Pulmonary artery endothelial cell (primary cell): ENCODE measurements at regions not wholly inside any gene's neighbourhood (a gene's known extent, or its start where the extent isn't known, plus 50 kb on each side); places are given as distances from the start of the nearest gene placed in this dataset.

ENCODE experiments used
- DNase-seq: peaks from one replicate; pipeline ENCODE4 v3.0.0-alpha.2; 2011; ENCODE audit warnings: low read depth, low spot score

DNA sequence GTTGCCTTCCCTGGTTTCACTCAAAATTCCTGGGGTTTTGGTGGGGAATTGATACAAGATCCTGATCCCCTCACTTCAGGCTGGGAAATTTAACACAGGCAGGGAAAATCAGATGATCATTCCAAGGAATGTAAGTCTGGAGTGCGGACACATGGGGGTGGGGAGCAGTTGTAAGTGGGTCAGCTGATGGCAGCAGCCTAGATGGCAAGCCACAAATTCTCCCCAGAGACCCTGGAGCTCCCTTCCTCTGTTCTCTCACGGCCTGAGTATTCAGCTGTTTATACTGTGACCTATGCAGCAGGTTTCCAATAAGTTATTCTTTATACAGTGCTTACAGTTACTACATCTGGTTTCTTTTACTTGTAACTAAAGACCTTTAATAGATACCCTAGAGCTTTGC is 144.9 kb downstream of the SH3BGRL2 start:
- DNase-seq, result no peak

DNA sequence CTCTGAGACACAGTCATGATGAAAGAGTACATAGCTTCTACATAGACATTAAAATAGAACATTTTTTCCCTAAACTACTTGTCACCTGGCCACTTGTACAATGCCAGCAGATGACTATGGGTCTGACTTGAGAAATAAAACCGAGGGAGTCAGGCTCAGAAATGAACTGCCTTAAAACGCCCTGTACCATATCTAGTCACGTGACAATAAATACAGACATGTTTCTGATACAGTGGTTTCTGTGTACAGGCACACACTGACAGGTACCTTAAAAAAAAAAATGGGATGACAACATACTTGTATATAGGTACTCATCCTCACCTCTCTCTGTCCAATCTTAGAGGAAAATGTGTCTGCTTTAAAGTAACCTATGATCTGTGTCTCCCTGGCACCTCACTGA is 144.1 kb downstream of the SH3BGRL2 start:
- DNase-seq, result no peak

DNA sequence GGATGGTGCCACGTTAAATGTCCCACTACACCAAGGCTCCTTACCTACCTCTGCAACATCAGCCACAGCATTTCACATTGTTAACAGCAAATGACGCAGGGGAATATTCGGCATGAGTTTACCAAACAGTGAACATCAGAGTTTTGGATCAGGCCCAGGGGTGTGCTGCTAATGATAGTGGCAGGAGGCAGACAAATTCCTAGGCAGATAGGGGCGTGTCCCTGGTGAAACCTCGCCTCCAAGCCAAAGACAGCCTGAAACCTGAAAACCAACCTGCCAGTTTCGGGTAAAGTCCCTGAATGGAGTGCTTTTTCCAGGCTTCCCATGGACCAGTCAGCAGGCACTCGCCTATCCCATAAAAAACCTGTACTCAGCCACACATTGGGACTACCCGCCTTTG is 133.6 kb downstream of the SH3BGRL2 start:
- no peak for DNase-seq

DNA sequence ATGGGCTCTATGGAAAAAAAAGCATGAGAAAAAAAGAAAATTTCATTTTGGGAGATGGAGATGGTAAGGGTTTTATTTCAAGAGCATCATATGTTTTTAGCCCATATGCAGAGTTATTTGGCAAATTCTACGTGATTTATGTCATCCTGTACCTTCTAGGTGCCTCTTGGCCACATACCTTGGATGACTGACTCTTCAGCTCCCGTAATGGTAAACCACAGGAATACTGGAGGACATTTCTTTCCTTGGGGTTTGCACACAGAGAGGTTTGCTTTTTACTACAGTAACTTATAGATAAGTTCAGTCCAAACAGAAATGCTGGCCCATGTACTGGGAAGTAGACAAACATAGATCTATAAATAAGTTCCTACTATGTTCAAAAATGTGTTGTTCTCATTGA is 132.2 kb downstream of the SH3BGRL2 start:
- no peak for DNase-seq

DNA sequence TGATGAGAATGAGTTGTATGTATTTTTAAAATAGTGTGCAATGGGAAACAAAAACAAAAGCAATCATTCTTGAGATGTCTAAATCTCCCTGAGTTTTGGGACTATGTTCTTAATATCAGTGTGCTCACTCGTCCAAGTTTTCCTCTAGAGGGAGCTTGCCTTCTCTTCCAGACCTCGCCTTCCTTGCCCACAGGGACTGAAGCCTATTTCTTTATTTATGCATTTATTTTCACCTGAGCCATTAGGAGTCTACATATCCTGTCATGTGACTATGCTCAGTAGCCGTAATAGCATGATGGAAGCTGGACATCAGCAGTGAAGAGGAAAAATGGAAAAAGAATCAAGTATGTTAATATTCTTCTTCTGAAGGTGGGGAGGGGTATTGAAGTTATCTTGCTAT is 131.2 kb downstream of the SH3BGRL2 start:
- no peak for DNase-seq

DNA sequence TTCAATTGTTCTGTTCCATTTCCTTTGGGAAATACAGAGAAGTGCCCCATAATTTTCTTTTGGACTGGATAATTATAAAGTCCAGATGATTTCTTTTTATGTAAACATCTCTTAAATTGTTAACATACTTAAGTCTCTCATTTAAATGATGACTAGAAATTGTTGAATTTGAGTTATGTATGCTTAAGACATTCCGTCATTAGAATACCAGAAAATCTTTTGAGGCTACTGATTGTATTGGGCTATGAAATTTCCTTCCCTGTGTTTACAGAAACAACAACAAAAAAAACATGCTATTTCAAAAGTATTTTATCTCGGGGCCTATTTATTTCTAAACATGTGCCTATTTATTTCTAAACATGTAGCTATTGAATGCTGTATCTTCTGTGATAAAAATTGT is 125.4 kb downstream of the SH3BGRL2 start:
- DNase-seq, result no peak

DNA sequence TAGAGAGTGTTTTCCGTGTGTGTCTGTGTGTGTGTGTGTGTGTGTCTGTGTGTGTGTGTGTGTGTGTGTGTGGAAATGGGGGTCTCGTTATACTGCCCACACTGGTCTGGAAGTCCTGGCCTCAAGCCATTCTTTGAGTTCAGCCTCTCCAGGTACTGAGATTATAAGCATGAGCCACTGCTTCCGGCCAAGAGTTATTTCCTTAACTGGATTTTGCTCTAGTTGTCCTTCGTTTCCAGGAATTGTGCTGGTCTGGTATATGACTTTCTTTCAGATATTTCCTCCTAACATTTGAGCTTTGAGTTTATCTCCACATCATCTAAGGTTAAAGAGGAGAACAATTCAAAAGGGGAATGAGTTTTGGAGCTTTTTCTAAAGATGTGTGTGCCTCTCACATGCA is 124.8 kb downstream of the SH3BGRL2 start:
- peak; percentile 52 for DNase-seq
